ENCODE measurements at regions not wholly inside any gene's neighbourhood (a gene's known extent, or its start where the extent isn't known, plus 50 kb on each side); places are given as distances from the start of the nearest gene placed in this dataset.

GRCh38 chr3:44060164-44060563, 181.5 kb upstream of the TOPAZ1 start:
- DNase-seq: no peak

GRCh38 chr3:44061268-44061667, 180.4 kb upstream of the TOPAZ1 start:
- DNase-seq: no peak

GRCh38 chr3:44061961-44062360, 179.7 kb upstream of the TOPAZ1 start:
- no peak for DNase-seq

DNA sequence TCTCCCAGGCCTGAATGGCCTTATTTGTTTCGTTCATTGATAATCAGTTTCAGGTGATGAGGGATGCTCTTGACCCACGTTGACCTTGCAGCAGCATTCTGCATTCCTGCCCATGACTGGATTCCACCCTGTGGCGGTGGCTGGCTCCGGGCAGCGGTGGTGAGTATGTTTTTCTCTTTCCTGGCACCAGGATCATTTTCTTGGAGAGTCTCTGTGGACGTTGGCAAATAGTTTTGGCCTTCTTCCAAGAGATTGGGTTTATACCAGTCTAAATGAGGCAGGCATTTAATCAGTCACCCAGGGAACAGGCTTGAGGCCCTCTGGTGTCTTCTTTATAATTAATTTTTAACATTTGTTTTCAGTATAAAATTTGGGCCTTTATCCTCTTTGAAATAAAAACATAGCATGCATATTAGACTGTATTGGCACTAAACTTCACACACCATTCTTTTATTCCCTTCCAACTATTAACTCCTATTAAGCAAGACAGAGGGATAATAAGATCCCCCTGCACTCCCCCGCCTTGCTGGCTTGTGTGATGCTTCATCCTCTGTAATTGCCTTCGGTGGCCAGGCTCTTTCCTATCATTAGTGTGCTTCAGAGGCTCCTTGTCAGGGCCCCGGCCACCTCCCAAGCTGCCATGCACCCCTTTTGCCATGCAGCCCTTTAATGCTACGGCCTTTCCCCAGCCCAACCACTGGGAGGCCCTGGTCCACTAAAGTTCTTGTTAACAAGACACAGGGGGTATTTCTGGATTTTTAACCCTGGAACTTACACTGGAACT, 176.2 kb upstream of the TOPAZ1 start:
- no peak for DNase-seq

- DNase-seq: no peak
These were observed 174.9 kb upstream of the TOPAZ1 start for GRCh38 chr3:44066806-44067205.

DNA sequence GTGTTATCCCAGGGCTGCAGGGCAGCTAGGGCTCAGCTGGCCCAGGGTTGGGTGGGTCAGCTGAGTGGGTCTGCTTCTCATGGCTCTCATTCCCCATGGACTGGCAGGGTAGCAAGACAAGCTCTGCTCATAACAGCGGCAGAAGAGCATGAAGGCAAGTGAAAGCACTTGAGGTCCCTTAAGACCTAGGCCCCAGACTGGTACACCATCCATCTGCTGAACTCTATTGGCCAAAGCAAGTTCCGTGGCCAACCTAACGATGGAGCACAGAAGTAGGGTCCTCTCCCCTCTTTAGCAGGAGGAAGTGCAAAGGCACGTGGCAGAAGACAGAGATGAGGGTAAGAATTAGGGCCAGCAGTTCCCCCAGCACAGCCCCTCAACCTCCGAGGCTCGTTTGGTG, 174.3 kb upstream of the TOPAZ1 start:
- DNase-seq: no peak

GRCh38 chr3:44068753-44069152, 172.9 kb upstream of the TOPAZ1 start:
- no peak for DNase-seq

- DNase-seq: no peak
These were observed 172.4 kb upstream of the TOPAZ1 start for GRCh38 chr3:44069276-44069675.

DNA sequence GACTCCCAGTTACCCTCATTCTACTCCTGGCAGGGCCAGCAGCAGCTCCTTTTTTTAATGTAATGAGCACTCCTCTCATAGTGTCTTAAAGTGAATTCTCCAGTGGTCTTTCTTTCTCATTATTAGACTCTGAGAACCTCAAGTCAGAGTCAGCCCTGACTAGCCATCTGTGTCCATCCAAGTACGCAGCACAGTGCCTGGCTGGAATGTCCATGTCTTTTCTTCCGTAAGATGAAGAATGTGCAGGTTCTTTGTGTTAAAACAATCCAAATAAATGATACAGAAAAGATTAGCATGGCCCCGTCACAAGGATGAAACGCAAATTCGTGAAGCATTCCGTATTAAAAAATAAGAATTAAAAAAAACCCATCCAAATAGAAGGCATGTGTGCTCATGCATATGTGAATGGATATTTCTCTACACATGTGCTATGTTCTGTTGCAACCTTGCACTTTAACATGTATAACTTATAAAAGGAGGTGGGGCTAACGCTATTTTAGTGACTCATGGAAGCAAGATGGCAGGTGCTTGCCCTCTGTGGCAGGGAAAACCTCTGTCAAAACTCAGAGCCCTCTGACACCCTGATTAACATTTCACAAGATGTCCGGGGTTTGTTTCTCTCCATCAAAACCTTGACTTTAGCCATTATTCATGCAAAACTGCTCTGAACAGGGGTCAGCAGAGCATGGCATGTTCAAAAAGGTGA, 170.7 kb upstream of the TOPAZ1 start:
- DNase-seq: no peak

DNA sequence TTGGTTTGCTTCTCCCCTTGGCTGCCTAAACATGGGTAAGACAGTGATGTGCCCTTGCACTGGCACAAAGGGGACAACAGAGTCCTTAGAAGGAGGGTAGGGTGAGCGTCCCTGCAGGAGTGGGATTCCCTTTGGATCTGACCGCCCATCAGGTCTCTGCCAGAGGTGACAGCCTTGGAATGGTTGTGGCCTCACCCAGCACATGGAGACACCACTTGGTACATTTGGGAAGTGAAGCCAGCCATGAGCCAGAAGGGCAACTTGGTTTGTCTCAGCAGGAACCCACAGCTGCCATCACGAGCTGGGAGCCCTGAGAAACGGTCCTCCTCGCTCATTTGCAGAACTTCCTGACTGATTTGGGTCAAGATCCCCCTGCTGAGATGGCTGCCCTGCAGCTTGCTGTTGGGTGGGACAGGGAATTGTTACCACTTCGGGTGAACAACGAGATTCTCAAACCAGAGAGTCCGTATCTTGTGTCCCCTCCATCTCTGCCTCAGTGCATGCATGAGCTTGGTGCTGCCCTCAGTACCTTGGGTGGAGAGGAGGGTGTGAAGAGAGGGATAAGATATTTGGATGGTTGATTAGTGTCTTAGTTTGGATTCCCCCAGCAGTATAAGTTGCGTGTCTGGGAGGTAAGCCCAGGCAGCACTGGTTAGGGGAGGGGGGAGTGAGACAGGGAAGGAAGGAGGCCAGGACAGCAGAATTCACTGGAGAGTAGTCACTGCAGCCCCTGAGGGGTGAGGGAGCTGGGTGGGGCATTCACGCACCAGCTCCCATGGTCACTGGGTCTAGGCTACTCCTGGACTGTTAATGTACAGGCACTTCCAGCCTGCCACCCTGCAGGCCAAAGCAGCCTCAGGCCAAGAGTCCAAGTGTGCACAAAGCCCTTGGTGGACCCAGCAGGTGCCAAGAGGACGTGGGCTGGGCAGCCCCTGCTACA, 168.8 kb upstream of the TOPAZ1 start:
- no peak for DNase-seq

- no peak for DNase-seq
These were observed 167.5 kb upstream of the TOPAZ1 start for GRCh38 chr3:44074181-44074580.

- no peak for DNase-seq
These were observed 165.4 kb upstream of the TOPAZ1 start for GRCh38 chr3:44076221-44076829.

- no peak for DNase-seq
These were observed 164.4 kb upstream of the TOPAZ1 start for GRCh38 chr3:44077267-44077666.

GRCh38 chr3:44078863-44079262, 162.8 kb upstream of the TOPAZ1 start:
- DNase-seq: no peak

GRCh38 chr3:44079916-44080315, 161.8 kb upstream of the TOPAZ1 start:
- DNase-seq: no peak

GRCh38 chr3:44080474-44081072, 161.1 kb upstream of the TOPAZ1 start:
- no peak for DNase-seq

- DNase-seq: no peak
These were observed 151.7 kb upstream of the TOPAZ1 start for GRCh38 chr3:44090036-44090435.

GRCh38 chr3:44092497-44092896, 149.2 kb upstream of the TOPAZ1 start:
- DNase-seq: no peak

DNA sequence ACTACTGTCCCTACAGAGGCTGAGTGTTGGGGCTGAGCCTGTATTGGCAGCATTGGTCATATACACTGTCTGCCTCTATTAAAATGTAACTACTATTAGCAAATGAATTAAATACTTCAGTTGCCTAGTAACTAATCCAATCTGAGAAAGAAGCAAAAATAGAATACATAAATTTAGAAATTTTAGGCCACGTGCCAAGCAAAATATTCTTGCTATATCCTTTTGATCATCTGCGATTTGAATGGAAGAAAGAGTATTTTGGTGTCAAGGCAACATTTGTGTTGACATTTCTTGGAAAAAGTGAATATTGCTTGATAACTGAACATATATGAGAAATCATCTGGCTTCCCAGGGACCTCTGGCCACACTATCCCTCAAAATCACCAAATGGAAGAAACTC, 148.2 kb upstream of the TOPAZ1 start:
- no peak for DNase-seq

DNA sequence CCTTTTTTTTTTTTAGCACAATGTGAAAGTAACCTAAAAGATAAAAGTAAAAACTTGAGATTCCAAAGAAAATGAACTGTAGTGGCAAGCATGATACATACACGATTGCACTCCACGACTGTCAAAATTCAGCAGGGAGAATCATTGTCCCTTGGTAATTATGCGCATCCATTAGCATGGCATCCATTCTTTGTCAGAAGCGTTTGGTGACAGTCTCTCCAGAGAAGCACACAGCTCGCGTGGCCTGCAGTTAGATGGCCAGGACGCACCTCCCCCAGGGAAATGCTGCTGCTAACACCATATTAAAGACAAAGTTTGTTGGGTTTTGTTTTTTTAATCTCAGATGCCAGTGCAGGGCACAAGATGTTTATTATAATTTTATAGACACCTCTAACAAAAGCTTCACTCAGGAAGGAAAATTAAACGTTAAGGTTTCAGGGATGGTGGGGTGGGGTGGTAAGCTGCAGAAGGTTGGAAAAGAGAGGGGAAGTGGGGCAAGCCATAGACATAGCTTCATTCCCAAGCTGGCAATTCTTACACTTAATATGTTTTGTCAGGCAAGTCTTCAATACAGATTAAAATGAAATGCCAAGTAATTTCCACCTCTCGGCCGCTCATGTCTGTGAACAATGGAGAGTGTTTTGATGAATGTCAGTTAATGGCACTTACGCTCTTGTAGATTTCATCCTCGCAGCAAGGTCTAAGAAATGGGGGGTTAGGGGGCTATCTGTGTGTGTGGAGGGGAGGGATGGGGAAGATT, 142.8 kb upstream of the TOPAZ1 start:
- DNase-seq: no peak

DNA sequence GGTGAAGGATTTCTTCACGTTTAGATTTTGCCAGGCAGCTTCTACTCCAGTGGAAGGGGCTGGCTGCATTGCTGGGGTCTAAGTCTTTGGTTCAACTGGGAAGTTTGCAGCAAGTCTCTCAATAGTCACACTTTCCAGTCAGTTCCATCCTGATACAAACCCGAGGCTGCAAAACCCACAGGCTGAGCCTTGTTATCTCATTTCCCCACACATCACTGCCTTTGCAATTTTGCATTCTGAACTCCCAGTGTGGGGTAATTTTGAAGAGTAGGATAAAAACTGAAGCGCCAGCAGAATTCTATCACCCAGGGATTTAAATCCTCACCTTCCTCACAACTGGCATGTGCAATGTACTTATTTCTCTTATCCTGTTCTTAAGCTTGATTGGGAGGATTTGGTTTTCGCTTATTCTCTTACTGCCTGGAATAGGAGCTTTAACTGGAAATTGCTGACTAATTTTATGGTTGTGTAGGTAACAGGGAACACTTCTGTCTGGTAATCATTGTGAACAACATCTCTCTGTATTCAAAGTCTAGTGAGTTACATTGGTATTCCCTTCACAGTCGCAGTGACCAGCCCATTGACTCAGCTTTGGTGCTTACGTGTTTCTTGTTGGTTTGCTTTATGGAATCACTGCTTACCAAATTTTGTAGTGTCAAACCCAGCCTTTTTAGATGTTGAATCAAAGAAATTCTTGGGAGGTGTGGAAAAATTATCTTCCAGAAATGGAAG, 142.0 kb upstream of the TOPAZ1 start:
- DNase-seq: no peak
